ENCODE measurements at regions not wholly inside any gene's neighbourhood (a gene's known extent, or its start where the extent isn't known, plus 50 kb on each side); places are given as distances from the start of the nearest gene placed in this dataset.

GRCh38 chr4:1541449-1542225 is 135.4 kb upstream of the NKX1-1 start:
- DNase-seq, result no peak

GRCh38 chr4:1540601-1541375 is 134.5 kb upstream of the NKX1-1 start:
- DNase-seq, result no peak

- DNase-seq, result no peak
Observed at GRCh38 chr4:1539859-1540600, 133.8 kb upstream of the NKX1-1 start.

GRCh38 chr4:1538941-1539772 is 132.9 kb upstream of the NKX1-1 start:
- no peak for DNase-seq

- DNase-seq, result no peak
Observed at GRCh38 chr4:1538096-1538410, 131.8 kb upstream of the NKX1-1 start.

- no peak for DNase-seq
Observed at GRCh38 chr4:1537410-1538095, 131.3 kb upstream of the NKX1-1 start.

- no peak for DNase-seq
Observed at GRCh38 chr4:1536579-1537409, 130.6 kb upstream of the NKX1-1 start.

- DNase-seq, result no peak
Observed at GRCh38 chr4:1535926-1536578, 129.8 kb upstream of the NKX1-1 start.

GRCh38 chr4:1534876-1535526 is 128.8 kb upstream of the NKX1-1 start:
- DNase-seq, result no peak

GRCh38 chr4:1534095-1534872 is 128.0 kb upstream of the NKX1-1 start:
- DNase-seq, result no peak

GRCh38 chr4:1533501-1534064 is 127.3 kb upstream of the NKX1-1 start:
- DNase-seq, result no peak

- no peak for DNase-seq
Observed at GRCh38 chr4:1532549-1533395, 126.5 kb upstream of the NKX1-1 start.

GRCh38 chr4:1531683-1532548 is 125.7 kb upstream of the NKX1-1 start:
- DNase-seq, result no peak

- DNase-seq, result no peak
Observed at GRCh38 chr4:1530356-1530755, 124.1 kb upstream of the NKX1-1 start.

- no peak for DNase-seq
Observed at GRCh38 chr4:1524761-1525160, 118.5 kb upstream of the NKX1-1 start.

GRCh38 chr4:1523907-1524636 is 117.8 kb upstream of the NKX1-1 start:
- DNase-seq, result no peak
